IMR-90 (cell line): ENCODE measurements at regions not wholly inside any gene's neighbourhood (a gene's known extent, or its start where the extent isn't known, plus 50 kb on each side); places are given as distances from the start of the nearest gene placed in this dataset.

Experiments
- ATAC-seq: fragments of 200-7000 bp; cut with Tn5 transposase; 2 replicates; pipeline ENCODE4 v1.9.1; 2020; ENCODE audit warnings: low read depth, mild to moderate bottlenecking, moderate library complexity
- BruUV-seq: library from RNA; stranded (reverse); fragments of 400-500 nt; replicated peaks from 2 replicates; lab custom pipeline; 2021; lab: Mats Ljungman, UMichigan
- CTCF ChIA-PET: fragments of 300-600 bp; formaldehyde crosslinking; extraction: SDS; loops from one replicate; lab custom pipeline; 2021; ENCODE audit warnings: antibody characterized with exemption; lab: Yijun Ruan, JAX
- POLR2A ChIA-PET: fragments of 300-600 bp; sonication (Branson Sonifier 250); formaldehyde crosslinking; loops from one replicate; lab custom pipeline; 2022; ENCODE audit warnings: antibody characterized with exemption; ENCODE audit not compliant: unreplicated experiment; lab: Charles Lee
- DNase-seq: peaks from one replicate; pipeline ENCODE4 v3.0.0; 2013
- H2AFZ ChIP-seq: replicated peaks from 2 replicates; pipeline ENCODE3; 2013; ENCODE audit warnings: low read length, mild to moderate bottlenecking; ENCODE audit not compliant: poor library complexity
- H2AK5ac ChIP-seq: 2 replicates; pipeline ENCODE4 v1.6.1; 2013; ENCODE audit warnings: low read depth, low read length, inconsistent platforms
- H2AK9ac ChIP-seq: replicated peaks from 2 replicates; pipeline ENCODE3; 2013; ENCODE audit warnings: mild to moderate bottlenecking, low read depth, low read length, moderate library complexity; ENCODE audit not compliant: poor library complexity
- H2BK120ac ChIP-seq: 2 replicates; pipeline ENCODE4 v1.6.1; 2013; ENCODE audit warnings: low read depth, low read length, inconsistent platforms
- H2BK15ac ChIP-seq: 3 replicates; pipeline ENCODE4 v1.6.1; 2013; ENCODE audit warnings: low read depth, low read length, inconsistent platforms
- H2BK20ac ChIP-seq: 2 replicates; pipeline ENCODE4 v1.6.1; 2013; ENCODE audit warnings: low read depth, mild to moderate bottlenecking, inconsistent platforms, low read length, moderate library complexity
- H2BK5ac ChIP-seq: 2 replicates; pipeline ENCODE4 v1.6.1; 2013; ENCODE audit warnings: mild to moderate bottlenecking, low read depth, low read length, inconsistent platforms; ENCODE audit not compliant: poor library complexity, severe bottlenecking
- H3K14ac ChIP-seq: replicated peaks from 2 replicates; pipeline ENCODE4 v1.6.1; 2013; ENCODE audit warnings: low read depth, low read length, inconsistent platforms
- H3K18ac ChIP-seq: 2 replicates; pipeline ENCODE4 v1.6.1; 2013; ENCODE audit warnings: low read depth, low read length, control low read depth
- H3K23ac ChIP-seq: 2 replicates; pipeline ENCODE4 v1.6.1; 2013; ENCODE audit warnings: low read depth, low read length, inconsistent platforms
- H3K27ac ChIP-seq: 2 replicates; pipeline ENCODE4 v1.5.1; 2013; ENCODE audit warnings: mild to moderate bottlenecking, control low read depth, low read length; ENCODE audit not compliant: insufficient read depth
- H3K27me3 ChIP-seq: 2 replicates; pipeline ENCODE4 v1.6.1; 2013; ENCODE audit warnings: low read length; ENCODE audit not compliant: control insufficient read depth, insufficient read depth
- H3K36me3 ChIP-seq: 2 replicates; pipeline ENCODE4 v1.6.1; 2013; ENCODE audit warnings: low read length, mixed read lengths; ENCODE audit not compliant: control insufficient read depth, insufficient read depth
- H3K4ac ChIP-seq: 2 replicates; pipeline ENCODE4 v1.6.1; 2013; ENCODE audit warnings: low read depth, low read length, inconsistent platforms
- H3K4me1 ChIP-seq: 2 replicates; pipeline ENCODE4 v1.6.1; 2013; ENCODE audit warnings: low read length, mixed read lengths; ENCODE audit not compliant: control insufficient read depth, insufficient read depth
- H3K4me2 ChIP-seq: 2 replicates; pipeline ENCODE4 v1.6.1; 2013; ENCODE audit warnings: low read depth, mild to moderate bottlenecking, control low read depth, low read length, moderate library complexity
- H3K4me3 ChIP-seq: 2 replicates; pipeline ENCODE4 v1.5.1; 2013; ENCODE audit warnings: low read depth, mild to moderate bottlenecking, control low read depth, low read length, moderate library complexity; ENCODE audit not compliant: insufficient read depth
- H3K56ac ChIP-seq: 2 replicates; pipeline ENCODE4 v1.6.1; 2013; ENCODE audit warnings: low read length, inconsistent platforms; ENCODE audit not compliant: insufficient read depth; ENCODE audit errors: extremely low read depth
- H3K79me1 ChIP-seq, 2 experiments: 2 replicates each; pipeline ENCODE4 v1.6.1; 2013; ENCODE audit warnings: low read length in 2 of 2, inconsistent platforms in 1 of 2, low read depth in 1 of 2
- H3K9ac ChIP-seq: 2 replicates; pipeline ENCODE4 v1.6.1; 2013; ENCODE audit warnings: low read depth, low read length, control low read depth
- H3K9me1 ChIP-seq: 2 replicates; pipeline ENCODE4 v1.6.1; 2013; ENCODE audit warnings: low read length, inconsistent platforms; ENCODE audit not compliant: insufficient read depth
- H3K9me3 ChIP-seq: 2 replicates; pipeline ENCODE4 v1.6.1; 2013; ENCODE audit warnings: low read length; ENCODE audit not compliant: control insufficient read depth, insufficient read depth
- H4K20me1 ChIP-seq: 2 replicates; pipeline ENCODE4 v1.6.1; 2013; ENCODE audit warnings: low read length, inconsistent platforms; ENCODE audit not compliant: insufficient read depth
- H4K5ac ChIP-seq: 2 replicates; pipeline ENCODE4 v1.6.1; 2013; ENCODE audit warnings: mild to moderate bottlenecking, low read depth, low read length, control low read depth
- H4K8ac ChIP-seq, 2 experiments: 2 replicates each; pipeline ENCODE4 v1.6.1; 2013; ENCODE audit warnings: low read depth in 2 of 2, low read length in 2 of 2, control low read depth in 1 of 2, inconsistent platforms in 1 of 2
- H4K91ac ChIP-seq: 2 replicates; pipeline ENCODE4 v1.6.1; 2013; ENCODE audit warnings: low read depth, low read length, inconsistent platforms; ENCODE audit not compliant: insufficient read depth
- CEBPB ChIP-seq: IDR thresholded peaks from 2 replicates; pipeline ENCODE4 v1.6.1; 2012; ENCODE audit warnings: low read depth, low read length, improper control_type of control experiment
- CHD1 ChIP-seq: IDR thresholded peaks from 2 replicates; pipeline ENCODE4 v1.6.1; 2012; ENCODE audit warnings: low read depth, low read length, improper control_type of control experiment
- CTCF ChIP-seq: conservative IDR thresholded peaks from 2 replicates; pipeline ENCODE4 v1.5.1; 2012; ENCODE audit warnings: mild to moderate bottlenecking, low read depth, low read length, improper control_type of control experiment
- MAFK ChIP-seq: IDR thresholded peaks from 2 replicates; pipeline ENCODE4 v1.6.1; 2012; ENCODE audit warnings: low read depth, low read length, improper control_type of control experiment
- MAZ ChIP-seq: IDR thresholded peaks from 2 replicates; pipeline ENCODE4 v1.6.1; 2012; ENCODE audit warnings: low read depth, mild to moderate bottlenecking, low read length, improper control_type of control experiment, moderate library complexity, borderline replicate concordance
- MXI1 ChIP-seq: IDR thresholded peaks from 2 replicates; pipeline ENCODE4 v1.6.1; 2012; ENCODE audit warnings: low read depth, mild to moderate bottlenecking, low read length, moderate library complexity, borderline replicate concordance
- NFE2L2 ChIP-seq: fragments of 150-350 bp; IDR thresholded peaks from 2 replicates; pipeline ENCODE4 v1.6.1; 2016; ENCODE audit warnings: low read depth, mild to moderate bottlenecking, low read length
- POLR2A ChIP-seq: IDR thresholded peaks from 2 replicates; pipeline ENCODE4 v1.6.1; 2012; ENCODE audit warnings: mild to moderate bottlenecking, low read depth, low read length
- RAD21 ChIP-seq: IDR thresholded peaks from 2 replicates; pipeline ENCODE4 v1.6.1; 2012; ENCODE audit warnings: low read length, improper control_type of control experiment
- RFX5 ChIP-seq: IDR thresholded peaks from 2 replicates; pipeline ENCODE4 v1.8.0; 2012; ENCODE audit warnings: low read depth, mild to moderate bottlenecking, low read length, moderate library complexity
- SMC3 ChIP-seq: fragments of 150-350 bp; IDR thresholded peaks from 2 replicates; pipeline ENCODE4 v1.6.1; 2016; ENCODE audit warnings: low read depth, mild to moderate bottlenecking, antibody characterized with exemption, low read length, moderate library complexity
- USF2 ChIP-seq: fragments of 150-350 bp; IDR thresholded peaks from 2 replicates; pipeline ENCODE4 v1.6.1; 2017; ENCODE audit warnings: mild to moderate bottlenecking, antibody characterized with exemption, low read length, low read depth
- WGBS, 2 experiments: methylation state at CpG; one replicate each; pipeline versions ENCODE4 v1.1.5 to v1.1.7; 2013; ENCODE audit warnings: missing lambda C conversion rate in 2 of 2; ENCODE audit not compliant: insufficient read length in 1 of 2; ENCODE audit errors: extremely low coverage in 2 of 2; 5-methylcytosine and 5-hydroxymethylcytosine counted together
- dilution Hi-C: fragments of 300-500 bp; cut with HindIII; formaldehyde crosslinking; loops from one replicate; pipeline ENCODE4 v1.14.3; 2018; ENCODE audit warnings: low sequenced_read_pairs; ENCODE audit not compliant: unreplicated experiment
- in situ Hi-C: fragments of 300-500 bp; cut with MboI; formaldehyde crosslinking; loops from 3 replicates; pipeline ENCODE4 v1.14.3; 2019; ENCODE audit warnings: low sequenced_read_pairs, inconsistent platforms, mixed read lengths
- intact Hi-C: fragments of 100-400 bp; cut with micrococcal nuclease; formaldehyde crosslinking; loops from 2 replicates; pipeline ENCODE4 v1.10.0; 2022
- TF ChIP-seq, protein P1 (sequence below): fragments of 150-350 bp; IDR thresholded peaks from 2 replicates; pipeline ENCODE4 v1.6.1; 2016; ENCODE audit warnings: low read depth, mild to moderate bottlenecking, low read length, moderate library complexity, borderline replicate concordance

DNA sequence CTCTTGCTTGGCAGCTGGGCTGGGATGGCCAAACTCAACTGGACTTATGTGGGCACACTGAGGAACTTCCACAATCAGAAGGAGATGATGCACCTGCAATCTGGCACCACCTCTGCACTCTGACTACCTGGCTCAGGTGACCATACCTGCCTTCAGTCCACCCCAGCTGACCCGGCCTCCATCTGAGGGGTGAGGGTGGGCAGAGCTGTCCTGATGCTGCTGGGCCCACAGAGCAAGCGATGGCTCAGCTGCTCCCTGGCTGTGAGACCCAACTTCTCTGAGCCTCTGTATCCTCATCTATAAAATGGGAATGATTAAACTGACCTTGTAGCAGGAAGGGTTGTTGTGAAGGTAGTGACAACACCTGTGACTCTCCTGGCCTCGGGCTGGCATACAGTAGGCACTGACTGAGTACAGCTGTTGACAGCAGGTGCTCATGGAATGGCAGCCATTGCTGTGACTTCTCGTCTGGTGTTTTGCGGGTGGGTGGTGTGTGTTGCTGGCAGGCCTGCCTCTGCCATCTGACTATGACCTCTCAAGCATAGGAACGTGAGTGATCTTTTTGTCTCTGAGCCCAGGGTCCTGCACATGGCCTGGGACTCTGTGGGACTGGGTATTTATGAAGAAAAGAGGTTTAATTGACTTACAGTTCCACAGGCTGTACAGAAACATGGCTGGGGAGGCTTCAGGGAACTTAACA is 438.5 kb downstream of the PTPRU start:
- H3K14ac ChIP-seq, result no peak overlapping the region
- no TSS peak for BruUV-seq
- H2BK20ac ChIP-seq, result no peak overlapping the region
- no peak overlapping the region for H3K4me2 ChIP-seq
- no peaks in the 10 kb centered on the region for H3K79me1 ChIP-seq
- H4K20me1 ChIP-seq, result no peaks in the 10 kb centered on the region
- no peak overlapping the region for H4K5ac ChIP-seq
- no peak overlapping the region for H2AFZ ChIP-seq
- H3K9me1 ChIP-seq, result no peaks in the 10 kb centered on the region
- H2BK120ac ChIP-seq, result no peak overlapping the region
- no peaks in the 10 kb centered on the region for H3K4me1 ChIP-seq
- 70% methylated on average over 3 of the region's 6 CpGs; no CpG with 5 or more reads in 1 of the 2 experiments for WGBS, 2 experiments
- H3K56ac ChIP-seq, result no peak overlapping the region
- no peaks in the 10 kb centered on the region for H3K36me3 ChIP-seq
- POLR2A ChIA-PET, result no interaction called here
- no peak overlapping the region for H3K4me3 ChIP-seq
- H3K23ac ChIP-seq, result no peak overlapping the region
- CTCF ChIA-PET, result no interaction called here
- H2BK5ac ChIP-seq, result no peak overlapping the region
- in situ Hi-C loops (no loop called here), intact Hi-C loops (no loop called here), dilution Hi-C loops (no loop called here)
- H3K27me3 ChIP-seq, result no peaks in the 10 kb centered on the region
- H3K4ac ChIP-seq, result no peak overlapping the region
- TF ChIP-seq RFX5 (no peak), USF2 (no peak), CTCF (no peak), CEBPB (no peak), CHD1 (no peak), MAZ (no peak), RAD21 (no peak), MXI1 (no peak), MAFK (no peak), POLR2A (no peak), NFE2L2 (no peak), SMC3 (no peak)
- TF ChIP-seq, protein P1, sequence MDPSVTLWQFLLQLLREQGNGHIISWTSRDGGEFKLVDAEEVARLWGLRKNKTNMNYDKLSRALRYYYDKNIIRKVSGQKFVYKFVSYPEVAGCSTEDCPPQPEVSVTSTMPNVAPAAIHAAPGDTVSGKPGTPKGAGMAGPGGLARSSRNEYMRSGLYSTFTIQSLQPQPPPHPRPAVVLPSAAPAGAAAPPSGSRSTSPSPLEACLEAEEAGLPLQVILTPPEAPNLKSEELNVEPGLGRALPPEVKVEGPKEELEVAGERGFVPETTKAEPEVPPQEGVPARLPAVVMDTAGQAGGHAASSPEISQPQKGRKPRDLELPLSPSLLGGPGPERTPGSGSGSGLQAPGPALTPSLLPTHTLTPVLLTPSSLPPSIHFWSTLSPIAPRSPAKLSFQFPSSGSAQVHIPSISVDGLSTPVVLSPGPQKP, result no peak
- no peak overlapping the region for H4K8ac ChIP-seq
- no peak overlapping the region for H3K27ac ChIP-seq
- H2AK5ac ChIP-seq, result no peak overlapping the region
- H3K18ac ChIP-seq, result no peak overlapping the region
- H2AK9ac ChIP-seq, result no peak overlapping the region
- H3K9me3 ChIP-seq, result no peaks in the 10 kb centered on the region
- no peak overlapping the region for H4K91ac ChIP-seq
- ATAC-seq (no peak), DNase-seq (no peak)
- H3K9ac ChIP-seq, result no peak overlapping the region
- no peak overlapping the region for H2BK15ac ChIP-seq
